ENCODE measurements at regions not wholly inside any gene's neighbourhood (a gene's known extent, or its start where the extent isn't known, plus 50 kb on each side); places are given as distances from the start of the nearest gene placed in this dataset.
A peak's percentile ranks its signal among the peaks of the same experiment; 100 is the strongest.

GRCh38 chr9:119768266-119768665, 399.0 kb upstream of the BRINP1 start:
- no peak overlapping the region for H3K4me2 ChIP-seq
- no peaks in the 10 kb centered on the region for H3K4me1 ChIP-seq
- DNase-seq (ENCODE audit: low read depth in 1 of 2, low spot score in 1 of 2) (no peak), ATAC-seq (no peak), FAIRE-seq (no peak)
- TF ChIP-seq ESRRA (IDR thresholded peaks at IDR 0.05; ENCODE audit: borderline replicate concordance, low read length): no peak
- TF ChIP-seq FOSL2 (IDR thresholded peaks at IDR 0.05): no peak
- TF ChIP-seq FOSL2 (CRISPR knock-in tag; IDR thresholded peaks at IDR 0.05): peak; percentile 6; the same call in 1 of the 2 replicates
- no peaks in the 10 kb centered on the region for H3K9me3 ChIP-seq
- H3K27ac ChIP-seq: no peak overlapping the region
- WGBS (ENCODE audit: missing lambda C conversion rate): 2% methylated on average over 3 of the region's 3 CpGs
- ChIA-PET POLR2A (no interaction called here), CTCF (interaction anchor here (0.6 to 0.9 kb wide), 2 partner anchors 80 to 1984 kb away, joined by 3 read pairs; no protein-coding TSS in a partner anchor)
- no peak overlapping the region for H3K4me3 ChIP-seq

GRCh38 chr9:119765632-119766175, 396.5 kb upstream of the BRINP1 start:
- Histone ChIP-seq H3K4me2 (no peak overlapping the region), H3K9me3 (no peaks in the 10 kb centered on the region), H3K4me1 (no peaks in the 10 kb centered on the region), H3K27ac (no peak overlapping the region), H3K4me3 (no peak overlapping the region)
- TF ChIP-seq RCOR1 (IDR thresholded peaks at IDR 0.05; ENCODE audit: low read depth, low read length) (no peak), ZSCAN20 (CRISPR knock-in tag; IDR thresholded peaks at IDR 0.05) (no peak), FOXS1 (CRISPR knock-in tag; IDR thresholded peaks at IDR 0.05) (no peak), FOSB (CRISPR knock-in tag; IDR thresholded peaks at IDR 0.05) (no peak), ELK1 (IDR thresholded peaks at IDR 0.05; ENCODE audit: low read depth, low read length) (no peak), ZFP36 (IDR thresholded peaks at IDR 0.05; ENCODE audit: borderline replicate concordance, partially characterized antibody) (no peak), USF2 (IDR thresholded peaks at IDR 0.05) (no peak), JUN (IDR thresholded peaks at IDR 0.05) (no peak), ESRRA (IDR thresholded peaks at IDR 0.05; ENCODE audit: borderline replicate concordance, low read length) (no peak), HOXB5 (CRISPR knock-in tag; IDR thresholded peaks at IDR 0.05) (no peak), GATA3 (IDR thresholded peaks at IDR 0.05; ENCODE audit: borderline replicate concordance) (no peak), POLR2A (IDR thresholded peaks at IDR 0.05; ENCODE audit: low read length) (no peak), POLR2AphosphoS2 (conservative IDR thresholded peaks at IDR 0.05; ENCODE audit: low read length) (no peak), SMC3 (IDR thresholded peaks at IDR 0.05) (no peak), CTCF (IDR thresholded peaks at IDR 0.05) (no peak), E2F6 (IDR thresholded peaks at IDR 0.05; ENCODE audit: borderline replicate concordance, low read depth) (no peak), ZNF302 (CRISPR knock-in tag; IDR thresholded peaks at IDR 0.05) (no peak), ZC3H11A (IDR thresholded peaks at IDR 0.05) (no peak), PHF8 (IDR thresholded peaks at IDR 0.05; ENCODE audit: borderline replicate concordance, low read depth) (no peak), REST (IDR thresholded peaks at IDR 0.05) (no peak)
- WGBS (ENCODE audit: missing lambda C conversion rate): 3% methylated on average over 2 of the region's 2 CpGs
- no peak for DNase-seq (ENCODE audit: low read depth in 1 of 2, low spot score in 1 of 2)
- no peak for ATAC-seq
- no peak for FAIRE-seq
- ChIA-PET POLR2A (no interaction called here), CTCF (no interaction called here)

All from A549 (cell line).